ENCODE measurements at regions not wholly inside any gene's neighbourhood (a gene's known extent, or its start where the extent isn't known, plus 50 kb on each side); places are given as distances from the start of the nearest gene placed in this dataset.

GRCh38 chr10:20709708-20710107, 187.4 kb downstream of the NEBL start:
- 77 to 87% methylated on average over 2 of the region's 2 CpGs for WGBS, 2 donors
- intact Hi-C loops (cut with DNase I) = no loop called here

DNA sequence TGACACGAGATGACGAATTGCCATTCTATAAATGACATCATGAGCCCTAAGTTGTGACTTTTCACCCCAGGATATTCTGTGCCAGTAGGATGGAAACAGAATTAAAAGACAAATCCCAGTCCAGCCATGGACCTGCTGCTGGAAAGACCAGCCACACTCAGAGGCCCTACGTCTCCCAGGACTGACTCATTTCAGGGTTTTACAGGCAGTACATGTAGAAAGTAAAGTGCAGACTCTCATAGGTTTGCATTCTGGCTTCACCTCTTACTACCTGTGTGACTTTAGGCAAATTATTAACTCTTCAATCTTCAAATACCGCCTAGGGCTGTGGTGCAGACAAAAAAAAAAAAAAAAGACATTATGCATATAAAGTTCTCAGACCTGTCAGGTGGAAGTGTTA, 188.8 kb downstream of the NEBL start:
- no peak overlapping the region for H3K4me3 ChIP-seq
- ATAC-seq (no peak), DNase-seq (no peak), FAIRE-seq (no peak)
- no peaks in the 10 kb centered on the region for H3K27me3 ChIP-seq
- no peak overlapping the region for H3K27ac ChIP-seq
- TF ChIP-seq, protein P1, sequence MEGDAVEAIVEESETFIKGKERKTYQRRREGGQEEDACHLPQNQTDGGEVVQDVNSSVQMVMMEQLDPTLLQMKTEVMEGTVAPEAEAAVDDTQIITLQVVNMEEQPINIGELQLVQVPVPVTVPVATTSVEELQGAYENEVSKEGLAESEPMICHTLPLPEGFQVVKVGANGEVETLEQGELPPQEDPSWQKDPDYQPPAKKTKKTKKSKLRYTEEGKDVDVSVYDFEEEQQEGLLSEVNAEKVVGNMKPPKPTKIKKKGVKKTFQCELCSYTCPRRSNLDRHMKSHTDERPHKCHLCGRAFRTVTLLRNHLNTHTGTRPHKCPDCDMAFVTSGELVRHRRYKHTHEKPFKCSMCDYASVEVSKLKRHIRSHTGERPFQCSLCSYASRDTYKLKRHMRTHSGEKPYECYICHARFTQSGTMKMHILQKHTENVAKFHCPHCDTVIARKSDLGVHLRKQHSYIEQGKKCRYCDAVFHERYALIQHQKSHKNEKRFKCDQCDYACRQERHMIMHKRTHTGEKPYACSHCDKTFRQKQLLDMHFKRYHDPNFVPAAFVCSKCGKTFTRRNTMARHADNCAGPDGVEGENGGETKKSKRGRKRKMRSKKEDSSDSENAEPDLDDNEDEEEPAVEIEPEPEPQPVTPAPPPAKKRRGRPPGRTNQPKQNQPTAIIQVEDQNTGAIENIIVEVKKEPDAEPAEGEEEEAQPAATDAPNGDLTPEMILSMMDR (IDR thresholded peaks at IDR 0.05) = no peak
- 43 to 44% methylated on average over 4 of the region's 4 CpGs for WGBS, 2 donors
- no peaks in the 10 kb centered on the region for H3K4me1 ChIP-seq
- intact Hi-C loops (cut with DNase I) = no loop called here
- no peaks in the 10 kb centered on the region for H3K9me3 ChIP-seq
- H3K36me3 ChIP-seq = no peaks in the 10 kb centered on the region

More at GRCh38 chr10:20709708-20710107, 187.4 kb downstream of the NEBL start:
- no peaks in the 10 kb centered on the region for H3K36me3 ChIP-seq
- H3K9me3 ChIP-seq = no peaks in the 10 kb centered on the region
- TF ChIP-seq, protein P1 (IDR thresholded peaks at IDR 0.05) = no peak
- no peaks in the 10 kb centered on the region for H3K27me3 ChIP-seq
- FAIRE-seq (no peak), ATAC-seq (no peak), DNase-seq (no peak)
- no peaks in the 10 kb centered on the region for H3K4me1 ChIP-seq
- no peak overlapping the region for H3K4me3 ChIP-seq
- H3K27ac ChIP-seq = no peak overlapping the region

GRCh38 chr10:20707251-20707650, 189.9 kb downstream of the NEBL start:
- no peaks in the 10 kb centered on the region for H3K27me3 ChIP-seq
- TF ChIP-seq, protein P1 (IDR thresholded peaks at IDR 0.05) = no peak
- ATAC-seq (no peak), DNase-seq (no peak), FAIRE-seq (no peak)
- H3K9me3 ChIP-seq = no peaks in the 10 kb centered on the region
- intact Hi-C loops (cut with DNase I) = no loop called here
- no peaks in the 10 kb centered on the region for H3K36me3 ChIP-seq
- no peak overlapping the region for H3K4me3 ChIP-seq
- H3K4me1 ChIP-seq = no peaks in the 10 kb centered on the region
- H3K27ac ChIP-seq = no peak overlapping the region
- WGBS, 2 donors = 78 to 88% methylated on average over 3 of the region's 3 CpGs

DNA sequence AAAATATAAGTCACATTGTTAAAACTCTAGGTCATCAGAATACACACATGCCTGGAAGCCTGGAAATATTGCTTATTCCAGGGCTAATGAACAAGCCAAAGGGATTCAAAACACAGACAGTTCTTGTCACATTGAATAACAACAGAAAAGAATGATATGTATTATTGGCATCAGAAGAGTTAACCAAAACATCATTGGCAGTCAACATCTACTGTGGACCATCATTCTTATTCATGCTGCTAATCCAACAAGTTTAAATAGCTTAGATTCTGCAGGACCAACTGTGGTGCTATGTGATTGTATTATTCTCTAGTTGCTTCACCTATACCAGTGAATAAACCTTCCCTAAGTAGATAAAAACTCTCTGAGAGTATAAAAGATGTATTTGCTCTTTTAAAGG, 198.3 kb downstream of the NEBL start:
- H3K4me1 ChIP-seq = no peaks in the 10 kb centered on the region
- no peak for ATAC-seq
- H3K36me3 ChIP-seq = no peaks in the 10 kb centered on the region
- H3K27me3 ChIP-seq = no peaks in the 10 kb centered on the region
- FAIRE-seq = no peak
- H3K9me3 ChIP-seq = no peaks in the 10 kb centered on the region
- intact Hi-C loops (cut with DNase I) = no loop called here
- H3K27ac ChIP-seq = no peak overlapping the region
- TF ChIP-seq, protein P1 (IDR thresholded peaks at IDR 0.05) = no peak
- DNase-seq = no peak
- H3K4me3 ChIP-seq = no peak overlapping the region

DNA sequence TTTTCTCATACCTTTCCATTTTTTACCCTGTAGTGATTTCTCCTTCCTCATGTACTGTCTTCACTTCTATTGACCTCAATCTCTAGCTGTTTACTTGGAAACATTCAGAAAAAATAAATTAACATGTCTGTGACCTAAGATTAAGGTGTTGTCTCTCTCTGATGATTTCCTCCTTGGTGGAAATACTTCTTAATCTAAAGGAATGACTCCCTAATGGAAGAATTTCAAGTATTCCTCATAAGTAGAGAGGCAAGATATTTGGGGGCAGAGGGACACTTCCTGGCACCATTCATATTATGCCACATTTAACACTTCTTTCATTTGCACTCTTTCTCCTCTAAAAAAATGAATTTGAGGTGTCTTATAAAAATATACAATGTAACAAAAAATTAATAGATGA, 202.8 kb downstream of the NEBL start:
- FAIRE-seq (no peak), DNase-seq (no peak), ATAC-seq (no peak)
- no peaks in the 10 kb centered on the region for H3K9me3 ChIP-seq
- no peak overlapping the region for H3K27ac ChIP-seq
- no peaks in the 10 kb centered on the region for H3K4me1 ChIP-seq
- H3K36me3 ChIP-seq = no peaks in the 10 kb centered on the region
- TF ChIP-seq, protein P1 (IDR thresholded peaks at IDR 0.05) = no peak
- no peak overlapping the region for H3K4me3 ChIP-seq
- intact Hi-C loops (cut with DNase I) = no loop called here
- no peaks in the 10 kb centered on the region for H3K27me3 ChIP-seq

All from pancreas (tissue), 10 donors.